ENCODE measurements at regions not wholly inside any gene's neighbourhood (a gene's known extent, or its start where the extent isn't known, plus 50 kb on each side); places are given as distances from the start of the nearest gene placed in this dataset.

DNA sequence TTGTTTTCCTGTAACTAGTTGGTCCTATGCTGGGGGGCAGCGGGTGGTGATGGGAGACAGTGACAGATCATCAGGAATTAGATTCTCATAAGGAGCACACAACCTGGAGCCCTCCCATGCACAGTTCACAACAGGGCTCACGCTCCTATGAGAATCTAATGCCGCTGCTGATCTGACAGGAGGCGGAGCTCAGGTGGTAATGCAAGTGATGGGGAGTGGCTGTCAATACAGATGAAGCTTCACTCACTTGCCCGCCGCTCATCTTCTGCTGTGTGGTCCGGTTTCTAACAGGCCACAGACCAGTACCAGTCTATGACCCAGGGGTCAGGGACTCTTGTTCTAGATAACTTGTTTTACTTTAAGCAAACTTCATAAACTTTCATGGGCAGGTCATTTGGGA is 205.3 kb upstream of the SLC14A2 start:
- no peaks in the 10 kb centered on the region for H3K9me3 ChIP-seq
- intact Hi-C loops (cut with DNase I) = no loop called here
- TF ChIP-seq, protein P1, sequence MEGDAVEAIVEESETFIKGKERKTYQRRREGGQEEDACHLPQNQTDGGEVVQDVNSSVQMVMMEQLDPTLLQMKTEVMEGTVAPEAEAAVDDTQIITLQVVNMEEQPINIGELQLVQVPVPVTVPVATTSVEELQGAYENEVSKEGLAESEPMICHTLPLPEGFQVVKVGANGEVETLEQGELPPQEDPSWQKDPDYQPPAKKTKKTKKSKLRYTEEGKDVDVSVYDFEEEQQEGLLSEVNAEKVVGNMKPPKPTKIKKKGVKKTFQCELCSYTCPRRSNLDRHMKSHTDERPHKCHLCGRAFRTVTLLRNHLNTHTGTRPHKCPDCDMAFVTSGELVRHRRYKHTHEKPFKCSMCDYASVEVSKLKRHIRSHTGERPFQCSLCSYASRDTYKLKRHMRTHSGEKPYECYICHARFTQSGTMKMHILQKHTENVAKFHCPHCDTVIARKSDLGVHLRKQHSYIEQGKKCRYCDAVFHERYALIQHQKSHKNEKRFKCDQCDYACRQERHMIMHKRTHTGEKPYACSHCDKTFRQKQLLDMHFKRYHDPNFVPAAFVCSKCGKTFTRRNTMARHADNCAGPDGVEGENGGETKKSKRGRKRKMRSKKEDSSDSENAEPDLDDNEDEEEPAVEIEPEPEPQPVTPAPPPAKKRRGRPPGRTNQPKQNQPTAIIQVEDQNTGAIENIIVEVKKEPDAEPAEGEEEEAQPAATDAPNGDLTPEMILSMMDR (IDR thresholded peaks at IDR 0.05) = no peak
- no peaks in the 10 kb centered on the region for H3K27me3 ChIP-seq
- no peaks in the 10 kb centered on the region for H3K4me1 ChIP-seq
- no peak for ATAC-seq
- H3K27ac ChIP-seq = no peak overlapping the region
- H3K36me3 ChIP-seq = no peaks in the 10 kb centered on the region
- no peak for DNase-seq
- no peak overlapping the region for H3K4me3 ChIP-seq

DNA sequence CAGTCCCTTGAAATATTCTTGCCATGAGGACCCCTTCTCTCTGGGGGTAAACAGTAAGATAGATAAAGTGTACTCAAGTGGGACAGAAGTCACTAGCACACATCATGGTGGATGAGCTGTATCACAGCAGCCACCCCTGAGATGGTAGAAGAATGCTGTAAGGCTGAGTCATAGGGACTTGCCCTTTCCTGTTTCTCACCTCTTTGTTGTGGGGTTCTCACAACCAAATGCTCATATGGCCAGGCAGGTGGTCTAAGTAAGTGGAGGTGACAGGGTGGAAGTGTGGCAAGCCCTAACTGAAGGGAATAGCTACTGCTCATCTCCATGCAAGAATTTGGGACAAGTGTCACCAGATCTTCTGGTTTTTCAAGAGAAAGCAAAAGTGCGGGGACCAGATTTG is 202.7 kb upstream of the SLC14A2 start:
- Histone ChIP-seq H3K4me3 (no peak overlapping the region), H3K4me1 (no peaks in the 10 kb centered on the region), H3K27ac (peak overlapping the region; percentile 47), H3K36me3 (no peaks in the 10 kb centered on the region), H3K9me3 (no peaks in the 10 kb centered on the region), H3K27me3 (no peaks in the 10 kb centered on the region)
- TF ChIP-seq, protein P1 (IDR thresholded peaks at IDR 0.05) = no peak
- intact Hi-C loops (cut with DNase I) = no loop called here
- ATAC-seq (no peak), DNase-seq (no peak)

GRCh38 chr18:45413180-45413836 is 202.0 kb upstream of the SLC14A2 start:
- Histone ChIP-seq H3K4me1 (no peaks in the 10 kb centered on the region), H3K27me3 (no peaks in the 10 kb centered on the region), H3K9me3 (no peaks in the 10 kb centered on the region), H3K36me3 (no peaks in the 10 kb centered on the region), H3K27ac (peak overlapping the region; percentile 47), H3K4me3 (no peak overlapping the region)
- peak; percentile 16 for ATAC-seq
- TF ChIP-seq, protein P1 (IDR thresholded peaks at IDR 0.05) = no peak
- intact Hi-C loops (cut with DNase I) = no loop called here
- DNase-seq = no peak

- TF ChIP-seq, protein P1 (IDR thresholded peaks at IDR 0.05) = no peak
- H3K27ac ChIP-seq = no peak overlapping the region
- no peak for ATAC-seq
- H3K4me1 ChIP-seq = no peaks in the 10 kb centered on the region
- H3K4me3 ChIP-seq = no peak overlapping the region
- intact Hi-C loops (cut with DNase I) = no loop called here
- no peaks in the 10 kb centered on the region for H3K27me3 ChIP-seq
- DNase-seq = no peak
- H3K9me3 ChIP-seq = no peaks in the 10 kb centered on the region
- H3K36me3 ChIP-seq = no peaks in the 10 kb centered on the region
Observed at GRCh38 chr18:45415614-45416013, 199.7 kb upstream of the SLC14A2 start.

DNA sequence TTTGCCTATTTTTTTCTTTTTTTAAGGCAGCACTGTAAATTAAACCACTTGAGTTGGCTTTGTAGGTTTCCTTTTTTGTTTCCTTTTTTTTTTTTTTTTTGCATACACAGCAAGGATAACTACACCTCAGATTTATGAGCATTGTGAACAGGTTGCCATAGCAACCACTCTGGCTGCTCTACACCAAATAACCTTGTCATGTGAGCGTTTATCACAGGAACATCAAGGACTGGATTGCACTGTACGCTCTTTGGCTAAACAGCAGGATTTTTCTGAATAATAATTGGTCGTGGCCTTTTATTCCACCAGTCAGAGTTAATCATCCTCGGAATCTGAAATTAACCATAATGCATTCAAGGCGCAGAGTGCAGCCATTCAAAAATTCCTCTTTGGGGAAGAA is 199.1 kb upstream of the SLC14A2 start:
- Histone ChIP-seq H3K27me3 (no peaks in the 10 kb centered on the region), H3K4me1 (no peaks in the 10 kb centered on the region), H3K4me3 (no peak overlapping the region), H3K36me3 (no peaks in the 10 kb centered on the region), H3K27ac (no peak overlapping the region), H3K9me3 (no peaks in the 10 kb centered on the region)
- ATAC-seq = no peak
- TF ChIP-seq, protein P1 (IDR thresholded peaks at IDR 0.05) = no peak
- intact Hi-C loops (cut with DNase I) = no loop called here
- no peak for DNase-seq

DNA sequence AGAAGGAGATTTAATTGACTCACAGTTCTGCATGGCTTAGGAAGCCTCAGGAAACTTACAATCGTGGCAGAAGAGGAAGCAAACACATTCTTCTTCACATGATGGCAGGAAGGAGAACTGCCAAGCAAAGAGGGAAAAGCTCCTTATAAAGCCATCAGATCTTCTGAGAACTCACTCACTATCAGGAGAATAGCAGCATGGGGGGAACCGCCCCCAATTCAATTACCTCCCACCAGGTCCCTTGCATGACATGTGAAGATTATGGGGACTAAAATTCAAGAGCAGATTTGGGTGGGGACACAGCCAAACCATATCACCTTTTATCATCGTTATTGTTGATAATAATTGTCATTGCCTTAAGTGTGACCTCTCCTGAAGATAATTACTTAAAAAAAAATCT is 197.9 kb upstream of the SLC14A2 start:
- TF ChIP-seq, protein P1 (IDR thresholded peaks at IDR 0.05) = no peak
- Histone ChIP-seq H3K9me3 (no peaks in the 10 kb centered on the region), H3K36me3 (no peaks in the 10 kb centered on the region), H3K4me1 (no peaks in the 10 kb centered on the region), H3K27ac (no peak overlapping the region), H3K4me3 (no peak overlapping the region), H3K27me3 (no peaks in the 10 kb centered on the region)
- no peak for DNase-seq
- no peak for ATAC-seq
- intact Hi-C loops (cut with DNase I) = no loop called here

Measured in upper lobe of right lung (tissue), 1 donor.